H1 (cell line): ENCODE measurements at regions not wholly inside any gene's neighbourhood (a gene's known extent, or its start where the extent isn't known, plus 50 kb on each side); places are given as distances from the start of the nearest gene placed in this dataset.

ENCODE experiments used
- CTCF ChIA-PET: fragments of 300-600 bp; sonication (Branson Sonifier 250); formaldehyde crosslinking; loops from one replicate; lab custom pipeline; 2021; ENCODE audit not compliant: partially characterized antibody; lab: Charles Lee
- POLR2A ChIA-PET: fragments of 300-600 bp; sonication (Branson Sonifier 250); formaldehyde crosslinking; loops from one replicate; lab custom pipeline; 2021; ENCODE audit warnings: inconsistent platforms; ENCODE audit not compliant: partially characterized antibody; lab: Charles Lee
- DNase-seq, 2 experiments: peaks; one replicate each; pipeline versions ENCODE4 v3.0.0 to v3.0.0-alpha.2; 2010 to 2022; ENCODE audit warnings: low spot score in 2 of 2, low read depth in 1 of 2, mixed read lengths in 1 of 2
- FAIRE-seq: peaks from 2 replicates; lab custom pipeline; 2011; peaks lifted over from hg19 to GRCh38; lab: Jason Lieb, UNC
- H2AFZ ChIP-seq: 2 replicates; pipeline ENCODE4 v1.8.1; 2012; ENCODE audit warnings: low read length, inconsistent platforms
- H2AK5ac ChIP-seq: 2 replicates; pipeline ENCODE4 v1.6.1; 2013; ENCODE audit warnings: low read depth, low read length
- H2BK120ac ChIP-seq: replicated peaks from 2 replicates; pipeline ENCODE3; 2013; ENCODE audit warnings: low read depth, low read length, inconsistent platforms
- H2BK12ac ChIP-seq: 2 replicates; pipeline ENCODE4 v1.6.1; 2013; ENCODE audit warnings: low read depth, low read length
- H2BK15ac ChIP-seq: 2 replicates; pipeline ENCODE4 v1.6.1; 2013; ENCODE audit warnings: low read length
- H2BK20ac ChIP-seq: 2 replicates; pipeline ENCODE4 v1.6.1; 2013; ENCODE audit warnings: low read length
- H2BK5ac ChIP-seq: 2 replicates; pipeline ENCODE4 v1.6.1; 2013; ENCODE audit warnings: low read depth, low read length
- H3K14ac ChIP-seq: 2 replicates; pipeline ENCODE4 v1.6.1; 2013; ENCODE audit warnings: inconsistent platforms; ENCODE audit not compliant: insufficient read length
- H3K18ac ChIP-seq: 2 replicates; pipeline ENCODE4 v1.6.1; 2013; ENCODE audit warnings: low read length; ENCODE audit errors: extremely low read depth
- H3K23ac ChIP-seq: 2 replicates; pipeline ENCODE4 v1.6.1; 2013; ENCODE audit warnings: inconsistent platforms; ENCODE audit not compliant: insufficient read length
- H3K23me2 ChIP-seq: 2 replicates; pipeline ENCODE4 v1.6.1; 2013; ENCODE audit warnings: low read depth, low read length
- H3K27ac ChIP-seq: 2 replicates; pipeline ENCODE4 v1.6.1; 2011; ENCODE audit warnings: low read depth, low read length, inconsistent platforms
- H3K27me3 ChIP-seq, 4 experiments: replicated peaks in 1 of 4; 1 replicate in 1 of 4; 2 replicates in 3 of 4; pipeline versions ENCODE4 v1.6.1 to v1.8.1; 2011 to 2013; ENCODE audit warnings: low read length in 3 of 4, mild to moderate bottlenecking in 3 of 4, inconsistent platforms in 2 of 4, mixed read lengths in 2 of 4, moderate library complexity in 1 of 4; ENCODE audit not compliant: control insufficient read depth in 3 of 4, insufficient read depth in 3 of 4; ENCODE audit errors: extremely low read depth in 1 of 4
- H3K36me3 ChIP-seq, 4 experiments: 2 replicates each; pipeline versions ENCODE4 v1.6.1 to v1.8.1; 2011 to 2013; ENCODE audit warnings: mild to moderate bottlenecking in 4 of 4, low read length in 3 of 4, moderate library complexity in 2 of 4, control low read depth in 1 of 4, inconsistent platforms in 1 of 4; ENCODE audit not compliant: insufficient read depth in 4 of 4, control insufficient read depth in 2 of 4
- H3K4ac ChIP-seq: replicated peaks from 2 replicates; pipeline ENCODE3; 2013; ENCODE audit warnings: low read length, low read depth, mixed read lengths, inconsistent platforms; ENCODE audit not compliant: insufficient read length
- H3K4me1 ChIP-seq, 4 experiments: replicated peaks in 1 of 4; 1 replicate in 1 of 4; 2 replicates in 3 of 4; pipeline versions ENCODE4 v1.6.1 to v1.8.1; 2011 to 2013; ENCODE audit warnings: low read length in 3 of 4, inconsistent platforms in 2 of 4, mixed read lengths in 1 of 4; ENCODE audit not compliant: insufficient read depth in 4 of 4, control insufficient read depth in 3 of 4
- H3K4me2 ChIP-seq, 2 experiments: 2 replicates each; pipeline versions ENCODE4 v1.6.1 to v1.8.1; 2011 to 2013; ENCODE audit warnings: low read depth in 2 of 2, low read length in 2 of 2, control low read depth in 1 of 2, inconsistent platforms in 1 of 2, mild to moderate bottlenecking in 1 of 2; ENCODE audit not compliant: insufficient read depth in 1 of 2
- H3K4me3 ChIP-seq, 4 experiments: fragments of 200-600, 300-600 bp in 1 of 4; sonication (generic), shearing (Covaris generic), sonication (Bioruptor Twin) in 1 of 4; 2 replicates each; pipeline versions ENCODE4 v1.5.1 to v1.8.1; 2011 to 2016; ENCODE audit warnings: low read length in 4 of 4, low read depth in 3 of 4, control low read depth in 2 of 4, inconsistent platforms in 2 of 4, mild to moderate bottlenecking in 2 of 4, mixed read lengths in 1 of 4, moderate library complexity in 1 of 4; ENCODE audit not compliant: insufficient read depth in 2 of 4; ENCODE audit errors: extremely low read depth in 1 of 4
- H3K56ac ChIP-seq: replicated peaks from 2 replicates; pipeline ENCODE3; 2013; ENCODE audit warnings: low read depth, mild to moderate bottlenecking, mixed read lengths, low read length, inconsistent platforms; ENCODE audit not compliant: insufficient read length
- H3K79me1 ChIP-seq: 2 replicates; pipeline ENCODE4 v1.6.1; 2013; ENCODE audit warnings: low read depth, low read length, control low read depth
- H3K79me2 ChIP-seq, 2 experiments: 2 replicates each; pipeline versions ENCODE4 v1.6.1 to v1.8.1; 2012 to 2013; ENCODE audit warnings: low read length in 2 of 2, mild to moderate bottlenecking in 2 of 2, inconsistent platforms in 1 of 2; ENCODE audit not compliant: insufficient read depth in 2 of 2, control insufficient read depth in 1 of 2
- H3K9ac ChIP-seq, 4 experiments: replicated peaks in 1 of 4; 1 replicate in 1 of 4; 2 replicates in 3 of 4; pipeline versions ENCODE4 v1.6.1 to v1.8.1; 2011 to 2013; ENCODE audit warnings: low read depth in 3 of 4, low read length in 3 of 4, control low read depth in 2 of 4, mild to moderate bottlenecking in 2 of 4, moderate library complexity in 2 of 4, inconsistent platforms in 1 of 4; ENCODE audit errors: extremely low read depth in 1 of 4
- H3K9me3 ChIP-seq, 2 experiments: 2 replicates each; pipeline versions ENCODE4 v1.6.1 to v1.8.1; 2012 to 2013; ENCODE audit warnings: mild to moderate bottlenecking in 2 of 2, moderate library complexity in 2 of 2, control low read depth in 1 of 2, inconsistent platforms in 1 of 2, low read depth in 1 of 2, low read length in 1 of 2, mixed read lengths in 1 of 2; ENCODE audit not compliant: insufficient read depth in 2 of 2
- H4K20me1 ChIP-seq, 2 experiments: replicated peaks in 1 of 2; 2 replicates each; pipeline versions ENCODE3 to v1.8.1; 2011 to 2013; ENCODE audit warnings: inconsistent platforms in 2 of 2, low read length in 2 of 2, mild to moderate bottlenecking in 1 of 2; ENCODE audit not compliant: insufficient read depth in 2 of 2, control insufficient read depth in 1 of 2
- H4K5ac ChIP-seq: 2 replicates; pipeline ENCODE4 v1.6.1; 2013; ENCODE audit warnings: low read length, low read depth, mixed read lengths, inconsistent platforms; ENCODE audit not compliant: insufficient read length
- H4K8ac ChIP-seq: 2 replicates; pipeline ENCODE4 v1.8.0; 2013; ENCODE audit warnings: mild to moderate bottlenecking, moderate library complexity, low read length, inconsistent platforms; ENCODE audit not compliant: insufficient read depth; ENCODE audit errors: extremely low read depth
- H4K91ac ChIP-seq: replicated peaks from 2 replicates; pipeline ENCODE3; 2013; ENCODE audit warnings: low read length, mixed read lengths, inconsistent platforms; ENCODE audit not compliant: insufficient read length
- CEBPB ChIP-seq: IDR thresholded peaks from 2 replicates; pipeline ENCODE4 v1.6.1; 2012; ENCODE audit warnings: low read depth, low read length
- CHD2 ChIP-seq: IDR thresholded peaks from 2 replicates; pipeline ENCODE4 v1.6.1; 2012; ENCODE audit warnings: low read length, improper control_type of control experiment
- TEAD4 ChIP-seq: IDR thresholded peaks from 2 replicates; pipeline ENCODE4 v1.6.1; 2012; ENCODE audit warnings: low read depth, low read length, inconsistent platforms, mixed read lengths
- ZNF274 ChIP-seq: IDR thresholded peaks from 2 replicates; pipeline ENCODE4 v1.7.0; 2012; ENCODE audit warnings: low read length, borderline replicate concordance; ENCODE audit errors: extremely low read depth
- WGBS, 2 experiments: shearing (Covaris generic) in 1 of 2; methylation state at CpG; one replicate each; pipeline versions ENCODE4 v1.1.6 to v1.1.7; 2013 to 2015; ENCODE audit warnings: low lambda C conversion rate in 2 of 2, mixed read lengths in 2 of 2, inconsistent platforms in 1 of 2, low coverage in 1 of 2, missing lambda C conversion rate in 1 of 2; ENCODE audit not compliant: insufficient replicate concordance in 2 of 2, insufficient coverage in 1 of 2, insufficient read length in 1 of 2; ENCODE audit errors: extremely low coverage in 1 of 2, missing lambda C conversion rate in 1 of 2; 5-methylcytosine and 5-hydroxymethylcytosine counted together

GRCh38 chr4:126961661-126962060, 671.1 kb upstream of the INTU start:
- DNase-seq (no peak), FAIRE-seq (no peak)
- Histone ChIP-seq H2AK5ac (no peak overlapping the region), H2BK12ac (no peak overlapping the region), H3K23ac (no peak overlapping the region), H2AFZ (no peak overlapping the region), H3K56ac (no peak overlapping the region), H4K91ac (no peak overlapping the region), H3K27ac (no peak overlapping the region), H4K20me1 (no peaks in the 10 kb centered on the region), H3K36me3 (no peaks in the 10 kb centered on the region), H2BK120ac (no peak overlapping the region), H2BK15ac (no peak overlapping the region), H3K14ac (no peak overlapping the region), H3K23me2 (no peaks in the 10 kb centered on the region; the same call in 1 of the 2 replicates), H3K79me2 (no peaks in the 10 kb centered on the region), H3K79me1 (no peaks in the 10 kb centered on the region), H3K4ac (no peak overlapping the region), H3K9me3 (no peaks in the 10 kb centered on the region), H3K27me3 (no peaks in the 10 kb centered on the region), H3K18ac (no peak overlapping the region), H3K9ac (no peak overlapping the region), H3K4me2 (no peak overlapping the region), H4K5ac (no peak overlapping the region), H2BK5ac (no peak overlapping the region), H3K4me1 (0 out of 7 replicates have a peak, but pooled peaks cover 0 to 2% (median 0%) of the 10 kb centered on the region in 4 experiments), H3K4me3 (no peak overlapping the region), H2BK20ac (no peak overlapping the region), H4K8ac (no peak overlapping the region)
- TF ChIP-seq CHD2 (no peak), CEBPB (no peak), ZNF274 (no peak), TEAD4 (no peak)
- CTCF ChIA-PET, result no interaction called here
- WGBS, 2 experiments, result 88% methylated on average over 1 of the region's 1 CpG; no CpG with 5 or more reads in 1 of the 2 experiments
- POLR2A ChIA-PET, result no interaction called here
